Liver (tissue), 8 donors: ENCODE measurements at regions not wholly inside any gene's neighbourhood (a gene's known extent, or its start where the extent isn't known, plus 50 kb on each side); places are given as distances from the start of the nearest gene placed in this dataset.

ENCODE experiments used
- DNase-seq: peaks from one replicate; pipeline ENCODE4 v3.0.0-alpha.2; 2017; ENCODE audit warnings: low spot score
- H3K27ac ChIP-seq, 2 donors: one replicate each; pipeline ENCODE4 v1.7.0; 2013; ENCODE audit warnings: inconsistent platforms in 2 of 2, low read length in 2 of 2, control low read depth in 1 of 2, low read depth in 1 of 2, mild to moderate bottlenecking in 1 of 2
- H3K27me3 ChIP-seq, 4 donors: one replicate each; pipeline versions ENCODE4 v1.6.1 to v1.7.0; 2013; ENCODE audit warnings: low read length in 3 of 4, inconsistent platforms in 1 of 4, mild to moderate bottlenecking in 1 of 4, moderate library complexity in 1 of 4; ENCODE audit not compliant: control insufficient read depth in 4 of 4, insufficient read depth in 4 of 4
- H3K36me3 ChIP-seq, 4 donors: one replicate each; pipeline versions ENCODE4 v1.6.1 to v1.7.0; 2013; ENCODE audit warnings: low read length in 3 of 4, mild to moderate bottlenecking in 3 of 4, low read depth in 1 of 4, moderate library complexity in 1 of 4; ENCODE audit not compliant: control insufficient read depth in 4 of 4, insufficient read depth in 3 of 4
- H3K4me1 ChIP-seq, 4 donors: one replicate each; pipeline versions ENCODE4 v1.6.1 to v1.7.0; 2013; ENCODE audit warnings: low read length in 3 of 4, mild to moderate bottlenecking in 3 of 4, moderate library complexity in 1 of 4; ENCODE audit not compliant: control insufficient read depth in 4 of 4, insufficient read depth in 4 of 4
- H3K4me3 ChIP-seq, 3 donors: one replicate each; pipeline versions ENCODE4 v1.6.1 to v1.7.0; 2013; ENCODE audit warnings: low read length in 3 of 3, control low read depth in 1 of 3, low read depth in 1 of 3, mild to moderate bottlenecking in 1 of 3
- H3K9ac ChIP-seq, 2 donors: one replicate each; pipeline ENCODE4 v1.7.0; 2013; ENCODE audit warnings: low read length in 2 of 2, mild to moderate bottlenecking in 2 of 2, moderate library complexity in 2 of 2, control low read depth in 1 of 2, low read depth in 1 of 2
- H3K9me3 ChIP-seq, 4 donors: one replicate each; pipeline versions ENCODE4 v1.6.1 to v1.7.0; 2013; ENCODE audit warnings: low read length in 3 of 4; ENCODE audit not compliant: control insufficient read depth in 4 of 4
- EGR1 ChIP-seq, 2 donors: IDR thresholded peaks; 2 replicates each; pipeline ENCODE4 v1.6.1; 2016 to 2018; ENCODE audit warnings: antibody characterized with exemption in 2 of 2, low read depth in 2 of 2
- GABPA ChIP-seq, 2 donors: IDR thresholded peaks in 1 of 2; conservative IDR thresholded peaks in 1 of 2; 2 replicates each; pipeline ENCODE4 v1.6.1; 2016; ENCODE audit warnings: antibody characterized with exemption in 2 of 2, mild to moderate bottlenecking in 1 of 2, moderate library complexity in 1 of 2
- HNF4A ChIP-seq, 2 donors: conservative IDR thresholded peaks; 2 replicates each; pipeline ENCODE4 v1.6.1; 2016; ENCODE audit warnings: antibody characterized with exemption in 2 of 2, mild to moderate bottlenecking in 2 of 2
- JUND ChIP-seq, 2 donors: IDR thresholded peaks; 2 replicates each; pipeline ENCODE4 v1.6.1; 2016; ENCODE audit warnings: antibody characterized with exemption in 2 of 2
- NR2F2 ChIP-seq: IDR thresholded peaks from 2 replicates; pipeline ENCODE4 v1.6.1; 2016; ENCODE audit warnings: antibody characterized with exemption
- REST ChIP-seq: IDR thresholded peaks from 2 replicates; pipeline ENCODE4 v1.6.1; 2016; ENCODE audit warnings: antibody characterized with exemption, mild to moderate bottlenecking
- RXRA ChIP-seq, 2 donors: IDR thresholded peaks; 2 replicates each; pipeline ENCODE4 v1.6.1; 2017 to 2018; ENCODE audit warnings: antibody characterized with exemption in 2 of 2, mild to moderate bottlenecking in 1 of 2
- TAF1 ChIP-seq: conservative IDR thresholded peaks from 2 replicates; pipeline ENCODE4 v1.6.1; 2016; ENCODE audit warnings: antibody characterized with exemption, mild to moderate bottlenecking
- WGBS: extraction: QIAGEN DNeasy Blood & Tissue Kit; methylation state at CpG from one replicate; pipeline ENCODE4 v1.1.7; 2013; 5-methylcytosine and 5-hydroxymethylcytosine counted together
- TF ChIP-seq, protein P1 (sequence below): fragments of 150-350 bp; IDR thresholded peaks from 2 replicates; pipeline ENCODE4 v1.5.1; 2017; ENCODE audit warnings: improper control_type of control experiment, low read depth, low read length; ENCODE audit not compliant: missing input control
- TF ChIP-seq, protein P2 (sequence below): IDR thresholded peaks from 2 replicates; pipeline ENCODE4 v1.6.1; 2016; ENCODE audit warnings: antibody characterized with exemption
- donor health status: healthy.
- donor health status: healthy.
- donor health status: healthy.
- donor health status: healthy.
- donor health status: healthy.

- no peak for TF ChIP-seq REST
- no peak for TF ChIP-seq RXRA (IDR thresholded peaks at IDR 0.05)
- no peak for TF ChIP-seq JUND (IDR thresholded peaks at IDR 0.05)
Measured at GRCh38 chr16:88316151-88316550, 66.6 kb upstream of the ZNF469 start (continued).

GRCh38 chr16:88316941-88317612, 65.7 kb upstream of the ZNF469 start:
- peaks cover 0 to 2% (median 0%) of the 10 kb centered on the region in 4 donors for H3K4me1 ChIP-seq
- TF ChIP-seq, protein P1, sequence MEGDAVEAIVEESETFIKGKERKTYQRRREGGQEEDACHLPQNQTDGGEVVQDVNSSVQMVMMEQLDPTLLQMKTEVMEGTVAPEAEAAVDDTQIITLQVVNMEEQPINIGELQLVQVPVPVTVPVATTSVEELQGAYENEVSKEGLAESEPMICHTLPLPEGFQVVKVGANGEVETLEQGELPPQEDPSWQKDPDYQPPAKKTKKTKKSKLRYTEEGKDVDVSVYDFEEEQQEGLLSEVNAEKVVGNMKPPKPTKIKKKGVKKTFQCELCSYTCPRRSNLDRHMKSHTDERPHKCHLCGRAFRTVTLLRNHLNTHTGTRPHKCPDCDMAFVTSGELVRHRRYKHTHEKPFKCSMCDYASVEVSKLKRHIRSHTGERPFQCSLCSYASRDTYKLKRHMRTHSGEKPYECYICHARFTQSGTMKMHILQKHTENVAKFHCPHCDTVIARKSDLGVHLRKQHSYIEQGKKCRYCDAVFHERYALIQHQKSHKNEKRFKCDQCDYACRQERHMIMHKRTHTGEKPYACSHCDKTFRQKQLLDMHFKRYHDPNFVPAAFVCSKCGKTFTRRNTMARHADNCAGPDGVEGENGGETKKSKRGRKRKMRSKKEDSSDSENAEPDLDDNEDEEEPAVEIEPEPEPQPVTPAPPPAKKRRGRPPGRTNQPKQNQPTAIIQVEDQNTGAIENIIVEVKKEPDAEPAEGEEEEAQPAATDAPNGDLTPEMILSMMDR, result no peak
- TF ChIP-seq RXRA (IDR thresholded peaks at IDR 0.05), result no peak
- TF ChIP-seq, protein P2, sequence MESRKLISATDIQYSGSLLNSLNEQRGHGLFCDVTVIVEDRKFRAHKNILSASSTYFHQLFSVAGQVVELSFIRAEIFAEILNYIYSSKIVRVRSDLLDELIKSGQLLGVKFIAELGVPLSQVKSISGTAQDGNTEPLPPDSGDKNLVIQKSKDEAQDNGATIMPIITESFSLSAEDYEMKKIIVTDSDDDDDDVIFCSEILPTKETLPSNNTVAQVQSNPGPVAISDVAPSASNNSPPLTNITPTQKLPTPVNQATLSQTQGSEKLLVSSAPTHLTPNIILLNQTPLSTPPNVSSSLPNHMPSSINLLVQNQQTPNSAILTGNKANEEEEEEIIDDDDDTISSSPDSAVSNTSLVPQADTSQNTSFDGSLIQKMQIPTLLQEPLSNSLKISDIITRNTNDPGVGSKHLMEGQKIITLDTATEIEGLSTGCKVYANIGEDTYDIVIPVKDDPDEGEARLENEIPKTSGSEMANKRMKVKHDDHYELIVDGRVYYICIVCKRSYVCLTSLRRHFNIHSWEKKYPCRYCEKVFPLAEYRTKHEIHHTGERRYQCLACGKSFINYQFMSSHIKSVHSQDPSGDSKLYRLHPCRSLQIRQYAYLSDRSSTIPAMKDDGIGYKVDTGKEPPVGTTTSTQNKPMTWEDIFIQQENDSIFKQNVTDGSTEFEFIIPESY, result no peak
- no peak for TF ChIP-seq REST
- no peak for TF ChIP-seq NR2F2
- TF ChIP-seq HNF4A (conservative IDR thresholded peaks at IDR 0.05), result no peak
- TF ChIP-seq EGR1 (IDR thresholded peaks at IDR 0.05; ENCODE audit: low read depth in 2 of 2), result no peak
- no peak for TF ChIP-seq TAF1
- no peak for TF ChIP-seq GABPA (IDR thresholded peaks at IDR 0.05 in 1 of 2, conservative IDR thresholded peaks at IDR 0.05 in 1 of 2)
- DNase-seq, result no peak

More at GRCh38 chr16:88316941-88317612, 65.7 kb upstream of the ZNF469 start:
- Histone ChIP-seq H3K27me3 (no peaks in the 10 kb centered on the region), H3K27ac (no peak overlapping the region), H3K9ac (no peak overlapping the region), H3K36me3 (no peaks in the 10 kb centered on the region), H3K9me3 (no peaks in the 10 kb centered on the region), H3K4me3 (no peak overlapping the region)
- WGBS, result 78% methylated on average over 18 of the region's 18 CpGs
